Tibial artery (tissue), 4 donors: ENCODE measurements at regions not wholly inside any gene's neighbourhood (a gene's known extent, or its start where the extent isn't known, plus 50 kb on each side); places are given as distances from the start of the nearest gene placed in this dataset.

ENCODE experiments used
- DNase-seq, 2 donors: peaks; one replicate each; pipeline ENCODE4 v3.0.0-alpha.2; 2019
- H3K27ac ChIP-seq, 2 donors: fragments of 200-600 bp; sonication (generic) in 1 of 2; 1 replicate in 1 of 2; 2 replicates in 1 of 2; pipeline ENCODE4 v1.5.1; 2018 to 2019; ENCODE audit warnings: mild to moderate bottlenecking in 1 of 2
- H3K27me3 ChIP-seq, 2 donors: fragments of 200-600 bp; sonication (generic) in 1 of 2; one replicate each; pipeline versions ENCODE4 v1.5.1 to v1.6.0; 2016 to 2019
- H3K36me3 ChIP-seq, 3 donors: fragments of 200-600 bp; sonication (generic) in 2 of 3; one replicate each; pipeline ENCODE4 v1.5.1; 2016 to 2019; ENCODE audit warnings: mild to moderate bottlenecking in 2 of 3
- H3K4me1 ChIP-seq, 4 donors: fragments of 200-600 bp; sonication (generic) in 2 of 4; 1 replicate in 3 of 4; 2 replicates in 1 of 4; pipeline ENCODE4 v1.5.1; 2016 to 2019
- H3K4me3 ChIP-seq, 2 donors: fragments of 200-600 bp; sonication (generic) in 1 of 2; 1 replicate in 1 of 2; 2 replicates in 1 of 2; pipeline ENCODE4 v1.5.1; 2018 to 2019; ENCODE audit warnings: mild to moderate bottlenecking in 2 of 2
- H3K9me3 ChIP-seq, 3 donors: fragments of 200-600 bp; sonication (generic) in 1 of 3; one replicate each; pipeline ENCODE4 v1.5.1; 2016 to 2019
- CTCF ChIP-seq, 2 experiments: fragments of 200-600 bp in 1 of 2; fragments of 450-650 bp in 1 of 2; IDR thresholded peaks; one replicate each; pipeline ENCODE4 v1.5.1; 2017 to 2019; ENCODE audit warnings: antibody characterized with exemption in 2 of 2, mild to moderate bottlenecking in 1 of 2, moderate library complexity in 1 of 2
- intact Hi-C: fragments of 100-400 bp; cut with DNase I; formaldehyde crosslinking; loops from one replicate; pipeline ENCODE4 v1.15.0; 2023; ENCODE audit warnings: low total_unique reads

GRCh38 chr2:159849160-159849813 lies 51.3 kb upstream of the CD302 start:
- TF ChIP-seq CTCF (IDR thresholded peaks at IDR 0.05), result no peak
- Histone ChIP-seq H3K4me1 (no peaks in the 10 kb centered on the region), H3K27me3 (no peaks in the 10 kb centered on the region), H3K9me3 (no peaks in the 10 kb centered on the region), H3K4me3 (no peak overlapping the region), H3K36me3 (peaks cover 0 to 9% (median 0%) of the 10 kb centered on the region in 3 donors), H3K27ac (no peak overlapping the region)
- intact Hi-C loops, result no loop called here
- no peak for DNase-seq
